GM12872 (cell line): ENCODE measurements at regions not wholly inside any gene's neighbourhood (a gene's known extent, or its start where the extent isn't known, plus 50 kb on each side); places are given as distances from the start of the nearest gene placed in this dataset.

Experiments used
- CTCF ChIP-seq: IDR thresholded peaks from 3 replicates; pipeline ENCODE4 v1.5.1; 2011; ENCODE audit warnings: low read depth, mild to moderate bottlenecking, low read length, moderate library complexity; ENCODE audit not compliant: insufficient read depth

GRCh38 chr3:151561878-151562277 lies 101.0 kb upstream of the IGSF10 start:
- no peak for TF ChIP-seq CTCF

GRCh38 chr3:151560738-151561137 lies 99.9 kb upstream of the IGSF10 start:
- no peak for TF ChIP-seq CTCF

- TF ChIP-seq CTCF = no peak
Observed at GRCh38 chr3:151559736-151560135, 98.9 kb upstream of the IGSF10 start.

- TF ChIP-seq CTCF = no peak
Observed at GRCh38 chr3:151558661-151559060, 97.8 kb upstream of the IGSF10 start.

GRCh38 chr3:151557068-151557840 lies 96.4 kb upstream of the IGSF10 start:
- TF ChIP-seq CTCF = no peak

GRCh38 chr3:151556596-151556995 lies 95.7 kb upstream of the IGSF10 start:
- TF ChIP-seq CTCF = no peak

- TF ChIP-seq CTCF = no peak
Observed at GRCh38 chr3:151555523-151555922, 94.7 kb upstream of the IGSF10 start.
